ENCODE measurements at regions not wholly inside any gene's neighbourhood (a gene's known extent, or its start where the extent isn't known, plus 50 kb on each side); places are given as distances from the start of the nearest gene placed in this dataset.

- no peak for TF ChIP-seq CTCF (IDR thresholded peaks at IDR 0.05)
- TF ChIP-seq POLR2A (IDR thresholded peaks at IDR 0.05) = no peak
Observed at GRCh38 chr15:95919460-95919859, 411.0 kb upstream of the NR2F2 start.
